A673 (cell line): ENCODE measurements at regions not wholly inside any gene's neighbourhood (a gene's known extent, or its start where the extent isn't known, plus 50 kb on each side); places are given as distances from the start of the nearest gene placed in this dataset.

Source experiments
- CTCF ChIP-seq: fragments of 300-800, 200-600 bp; sonication (generic); conservative IDR thresholded peaks from 2 replicates; pipeline ENCODE4 v1.5.1; 2017; ENCODE audit warnings: low read depth, mild to moderate bottlenecking, antibody characterized with exemption, low read length, moderate library complexity, mixed read lengths
- EZH2 ChIP-seq: fragments of 200-600 bp; sonication (generic); IDR thresholded peaks from 2 replicates; pipeline ENCODE4 v1.6.1; 2017; ENCODE audit warnings: borderline replicate concordance, low read depth, mild to moderate bottlenecking, mixed read lengths, antibody characterized with exemption, low read length; ENCODE audit not compliant: poor library complexity, severe bottlenecking

- TF ChIP-seq CTCF (no peak), EZH2 (no peak)
Observed at GRCh38 chr20:53736757-53737395, 143.2 kb upstream of the ZNF217 start.
